ENCODE measurements at regions not wholly inside any gene's neighbourhood (a gene's known extent, or its start where the extent isn't known, plus 50 kb on each side); places are given as distances from the start of the nearest gene placed in this dataset.

- TF ChIP-seq CTCF (IDR thresholded peaks at IDR 0.05) (no peak), POLR2A (IDR thresholded peaks at IDR 0.05) (no peak)
Observed at GRCh38 chr3:1696669-1697275, 401.9 kb upstream of the CNTN4 start.

Data from adrenal gland (tissue), 5 donors.